OCI-LY3 (cell line): ENCODE measurements at regions not wholly inside any gene's neighbourhood (a gene's known extent, or its start where the extent isn't known, plus 50 kb on each side); places are given as distances from the start of the nearest gene placed in this dataset.

Experiments used
- H2AFZ ChIP-seq: fragments of 200-600, 300-600 bp; shearing (Covaris generic); 2 replicates; pipeline ENCODE4 v1.6.0; 2014; ENCODE audit warnings: antibody characterized with exemption, low read depth, low read length
- H3K27ac ChIP-seq: fragments of 200-600, 300-600 bp; sonication (generic); 2 replicates; pipeline ENCODE4 v1.5.1; 2014; ENCODE audit warnings: mild to moderate bottlenecking, low read length, moderate library complexity, mixed read lengths
- H3K27me3 ChIP-seq: fragments of 200-600, 300-600 bp; sonication (generic); 2 replicates; pipeline ENCODE4 v1.6.1; 2014; ENCODE audit warnings: low read depth, low read length, mixed read lengths
- H3K36me3 ChIP-seq: fragments of 200-600, 300-600 bp; sonication (generic); replicated peaks from 2 replicates; pipeline ENCODE3; 2014; ENCODE audit warnings: low read depth, low read length, mixed read lengths
- H3K4me1 ChIP-seq: fragments of 300-600, 200-600 bp; sonication (generic); 2 replicates; pipeline ENCODE4 v1.6.1; 2014; ENCODE audit warnings: low read length, mixed read lengths
- H3K4me2 ChIP-seq: fragments of 200-600, 300-600 bp; sonication (generic); 2 replicates; pipeline ENCODE4 v1.6.1; 2014; ENCODE audit warnings: low read length, mixed read lengths
- H3K4me3 ChIP-seq: fragments of 300-600, 200-600 bp; sonication (generic); 2 replicates; pipeline ENCODE4 v1.5.1; 2014; ENCODE audit warnings: antibody characterized with exemption, mild to moderate bottlenecking, low read length, moderate library complexity
- H3K79me2 ChIP-seq: fragments of 300-600, 200-600 bp; shearing (Covaris generic); 2 replicates; pipeline ENCODE4 v1.6.1; 2014; ENCODE audit warnings: mild to moderate bottlenecking, low read length, mixed read lengths
- H3K9ac ChIP-seq: fragments of 300-600, 200-600 bp; shearing (Covaris generic); 2 replicates; pipeline ENCODE4 v1.6.0; 2014; ENCODE audit warnings: mild to moderate bottlenecking, low read length, moderate library complexity
- H3K9me3 ChIP-seq: fragments of 200-600, 300-600 bp; shearing (Covaris generic); 2 replicates; pipeline ENCODE4 v1.6.1; 2014; ENCODE audit warnings: low read length, mixed read lengths; ENCODE audit not compliant: insufficient read depth
- H4K20me1 ChIP-seq: fragments of 200-600, 300-600 bp; sonication (generic); 2 replicates; pipeline ENCODE4 v1.6.1; 2016; ENCODE audit warnings: low read length, mixed read lengths; ENCODE audit not compliant: insufficient read depth
- CTCF ChIP-seq: fragments of 200-600, 300-600 bp; sonication (generic); IDR thresholded peaks from 2 replicates; pipeline ENCODE4 v1.5.1; 2014; ENCODE audit warnings: antibody characterized with exemption, low read length, low read depth
- EZH2phosphoT487 ChIP-seq: fragments of 200-600 bp; shearing (Covaris generic); IDR thresholded peaks from 2 replicates; pipeline ENCODE4 v1.6.1; 2018; ENCODE audit warnings: antibody characterized with exemption, mixed run types, low read depth

GRCh38 chr1:194300776-194301175 lies 1114.4 kb upstream of the B3GALT2 start:
- no peak overlapping the region for H2AFZ ChIP-seq
- H3K27me3 ChIP-seq, result no peaks in the 10 kb centered on the region
- H3K36me3 ChIP-seq, result no peaks in the 10 kb centered on the region
- peaks cover 9% of the 10 kb centered on the region for H3K4me1 ChIP-seq
- no peak for TF ChIP-seq CTCF
- TF ChIP-seq EZH2phosphoT487, result no peak
- H3K4me3 ChIP-seq, result no peak overlapping the region
- H3K4me2 ChIP-seq, result no peak overlapping the region
- no peaks in the 10 kb centered on the region for H3K79me2 ChIP-seq
- no peaks in the 10 kb centered on the region for H4K20me1 ChIP-seq
- no peaks in the 10 kb centered on the region for H3K9me3 ChIP-seq
- no peak overlapping the region for H3K9ac ChIP-seq
- H3K27ac ChIP-seq, result no peak overlapping the region

- H3K27ac ChIP-seq, result no peak overlapping the region
- TF ChIP-seq EZH2phosphoT487, result no peak
- no peak for TF ChIP-seq CTCF
- H3K4me1 ChIP-seq, result peaks cover 12% of the 10 kb centered on the region
- no peak overlapping the region for H2AFZ ChIP-seq
- H3K9me3 ChIP-seq, result no peaks in the 10 kb centered on the region
- H3K79me2 ChIP-seq, result no peaks in the 10 kb centered on the region
- no peaks in the 10 kb centered on the region for H3K27me3 ChIP-seq
- no peak overlapping the region for H3K4me2 ChIP-seq
- no peaks in the 10 kb centered on the region for H4K20me1 ChIP-seq
- no peak overlapping the region for H3K4me3 ChIP-seq
- no peaks in the 10 kb centered on the region for H3K36me3 ChIP-seq
- H3K9ac ChIP-seq, result no peak overlapping the region
These were observed 1113.9 kb upstream of the B3GALT2 start for GRCh38 chr1:194300340-194300739.

- no peaks in the 10 kb centered on the region for H3K79me2 ChIP-seq
- no peak overlapping the region for H3K9ac ChIP-seq
- no peaks in the 10 kb centered on the region for H3K27me3 ChIP-seq
- H3K9me3 ChIP-seq, result no peaks in the 10 kb centered on the region
- 0 out of 2 replicates have a peak overlapping the region, but pooled peaks have one; percentile 7 for H2AFZ ChIP-seq
- no peaks in the 10 kb centered on the region for H3K36me3 ChIP-seq
- H3K4me1 ChIP-seq, result peaks cover 14% of the 10 kb centered on the region
- no peak overlapping the region for H3K4me2 ChIP-seq
- H4K20me1 ChIP-seq, result no peaks in the 10 kb centered on the region
- no peak overlapping the region for H3K27ac ChIP-seq
- no peak for TF ChIP-seq CTCF
- no peak for TF ChIP-seq EZH2phosphoT487
- H3K4me3 ChIP-seq, result no peak overlapping the region
These were observed 1111.7 kb upstream of the B3GALT2 start for GRCh38 chr1:194298007-194298598.

- H4K20me1 ChIP-seq, result no peaks in the 10 kb centered on the region
- H3K9me3 ChIP-seq, result no peaks in the 10 kb centered on the region
- no peaks in the 10 kb centered on the region for H3K36me3 ChIP-seq
- H2AFZ ChIP-seq, result no peak overlapping the region
- H3K79me2 ChIP-seq, result no peaks in the 10 kb centered on the region
- no peak overlapping the region for H3K4me3 ChIP-seq
- no peaks in the 10 kb centered on the region for H3K27me3 ChIP-seq
- no peak overlapping the region for H3K4me2 ChIP-seq
- no peak overlapping the region for H3K27ac ChIP-seq
- no peak overlapping the region for H3K9ac ChIP-seq
- H3K4me1 ChIP-seq, result peaks cover 14% of the 10 kb centered on the region
- TF ChIP-seq EZH2phosphoT487, result no peak
- no peak for TF ChIP-seq CTCF
These were observed 1110.7 kb upstream of the B3GALT2 start for GRCh38 chr1:194297094-194297493.
